GM23338 (cell line): ENCODE measurements at regions not wholly inside any gene's neighbourhood (a gene's known extent, or its start where the extent isn't known, plus 50 kb on each side); places are given as distances from the start of the nearest gene placed in this dataset.

Experiments
- ATAC-seq: fragments of 200-7000 bp; cut with Tn5 transposase; 3 replicates; pipeline ENCODE4 v1.9.1; 2020
- DNase-seq: peaks from one replicate; pipeline ENCODE4 v3.0.0-alpha.2; 2015; ENCODE audit warnings: low spot score
- H2AFZ ChIP-seq: fragments of 200-600 bp; sonication (generic); 2 replicates; pipeline ENCODE4 v1.8.0; 2016; ENCODE audit warnings: antibody characterized with exemption, mild to moderate bottlenecking, moderate library complexity
- H3F3A ChIP-seq: fragments of 200-600 bp; sonication (generic); replicated peaks from 2 replicates; pipeline ENCODE4 v1.8.0; 2017; ENCODE audit warnings: antibody characterized with exemption, mixed run types, low read depth
- H3K27ac ChIP-seq: fragments of 200-600 bp; sonication (generic); 2 replicates; pipeline ENCODE4 v1.6.1; 2016; ENCODE audit warnings: low read depth
- H3K27me3 ChIP-seq: fragments of 200-600 bp; sonication (generic); 2 replicates; pipeline ENCODE4 v1.8.0; 2016; ENCODE audit warnings: mild to moderate bottlenecking, mixed run types, moderate library complexity; ENCODE audit not compliant: insufficient read depth
- H3K36me3 ChIP-seq: fragments of 200-600 bp; sonication (generic); 2 replicates; pipeline ENCODE4 v1.8.0; 2016; ENCODE audit warnings: mild to moderate bottlenecking; ENCODE audit not compliant: insufficient read depth
- H3K4me1 ChIP-seq: fragments of 200-600 bp; sonication (generic); 2 replicates; pipeline ENCODE4 v1.8.0; 2016; ENCODE audit warnings: mild to moderate bottlenecking, moderate library complexity; ENCODE audit not compliant: insufficient read depth
- H3K4me2 ChIP-seq: fragments of 200-600 bp; sonication (generic); 2 replicates; pipeline ENCODE4 v1.7.1; 2017; ENCODE audit warnings: mixed run types
- H3K4me3 ChIP-seq: fragments of 200-600 bp; sonication (generic); 2 replicates; pipeline ENCODE4 v1.6.1; 2016; ENCODE audit warnings: mixed run types
- H3K79me2 ChIP-seq: fragments of 200-600 bp; sonication (generic); replicated peaks from 2 replicates; pipeline ENCODE4 v1.8.0; 2017; ENCODE audit warnings: mild to moderate bottlenecking; ENCODE audit not compliant: insufficient read depth
- H3K9me2 ChIP-seq: fragments of 200-600 bp; sonication (generic); 2 replicates; pipeline ENCODE4 v1.8.0; 2017; ENCODE audit not compliant: insufficient read depth
- H4K20me1 ChIP-seq: fragments of 200-600 bp; sonication (generic); replicated peaks from 2 replicates; pipeline ENCODE4 v1.8.0; 2017; ENCODE audit warnings: mild to moderate bottlenecking; ENCODE audit not compliant: insufficient read depth
- H3K27ac Mint-ChIP-seq: 2 replicates; pipeline ENCODE4 v1.8.0; 2020; ENCODE audit warnings: inconsistent platforms, mild to moderate bottlenecking, moderate library complexity, mixed read lengths
- H3K27me3 Mint-ChIP-seq: 3 replicates; pipeline ENCODE4 v1.8.0; 2022; ENCODE audit warnings: low read depth, mild to moderate bottlenecking, moderate library complexity, mixed read lengths, inconsistent platforms; ENCODE audit not compliant: insufficient read depth, poor library complexity
- H3K36me3 Mint-ChIP-seq: 3 replicates; pipeline ENCODE4 v1.8.0; 2021; ENCODE audit warnings: low read depth, mild to moderate bottlenecking, inconsistent platforms, moderate library complexity, mixed read lengths
- H3K4me1 Mint-ChIP-seq: 3 replicates; pipeline ENCODE4 v1.8.0; 2020; ENCODE audit warnings: mild to moderate bottlenecking, inconsistent platforms, mixed read lengths
- H3K4me3 Mint-ChIP-seq: 3 replicates; pipeline ENCODE4 v1.8.0; 2021; ENCODE audit warnings: moderate library complexity, mild to moderate bottlenecking, inconsistent platforms, mixed read lengths
- H3K9me3 Mint-ChIP-seq: 3 replicates; pipeline ENCODE4 v1.8.0; 2020; ENCODE audit warnings: moderate library complexity, mild to moderate bottlenecking, inconsistent platforms, mixed read lengths
- CREB1 ChIP-seq: fragments of 250-450 bp; sonication (Bioruptor Pico); IDR thresholded peaks from 2 replicates; pipeline ENCODE4 v1.5.0; 2020; ENCODE audit warnings: low read depth, mild to moderate bottlenecking, moderate library complexity
- CTCF ChIP-seq, 2 experiments: fragments of 200-600 bp in 1 of 2; sonication (generic) in 1 of 2; conservative IDR thresholded peaks; 2 replicates each; pipeline versions ENCODE4 v1.5.1 to v1.6.1; 2016 to 2017; ENCODE audit warnings: antibody characterized with exemption in 2 of 2, low read depth in 2 of 2, mild to moderate bottlenecking in 2 of 2, moderate library complexity in 1 of 2
- ETS1 ChIP-seq: IDR thresholded peaks from 2 replicates; pipeline ENCODE4 v1.6.1; 2016; ENCODE audit warnings: antibody characterized with exemption
- EZH2 ChIP-seq: fragments of 200-600 bp; sonication (generic); IDR thresholded peaks from one replicate; pipeline ENCODE4 v1.8.0; 2017; ENCODE audit warnings: antibody characterized with exemption, mild to moderate bottlenecking, low read depth; ENCODE audit not compliant: unreplicated experiment
- EZH2phosphoT487 ChIP-seq: fragments of 200-600 bp; sonication (generic); IDR thresholded peaks from one replicate; pipeline ENCODE4 v1.8.1; 2018; ENCODE audit warnings: antibody characterized with exemption; ENCODE audit not compliant: unreplicated experiment
- JUNB ChIP-seq: IDR thresholded peaks from one replicate; pipeline ENCODE4 v1.6.1; 2016; ENCODE audit warnings: antibody characterized with exemption; ENCODE audit not compliant: unreplicated experiment
- NANOG ChIP-seq: IDR thresholded peaks from 2 replicates; pipeline ENCODE4 v1.6.1; 2016; ENCODE audit warnings: antibody characterized with exemption, borderline replicate concordance
- POLR2AphosphoS5 ChIP-seq: IDR thresholded peaks from 2 replicates; pipeline ENCODE4 v1.6.1; 2016; ENCODE audit warnings: antibody characterized with exemption, low read depth
- REST ChIP-seq: IDR thresholded peaks from one replicate; pipeline ENCODE4 v1.6.1; 2018; ENCODE audit warnings: antibody characterized with exemption; ENCODE audit not compliant: unreplicated experiment
- STAT1 ChIP-seq: IDR thresholded peaks from one replicate; pipeline ENCODE4 v1.6.1; 2016; ENCODE audit warnings: antibody characterized with exemption; ENCODE audit not compliant: unreplicated experiment
- ZNF114 ChIP-seq: fragments of 250-450 bp; sonication (Bioruptor Pico); IDR thresholded peaks from 2 replicates; pipeline ENCODE4 v1.5.0; 2020; ENCODE audit warnings: mild to moderate bottlenecking, moderate library complexity
- ZNF331 ChIP-seq: fragments of 250-450 bp; sonication (Bioruptor Pico); IDR thresholded peaks from 2 replicates; pipeline ENCODE4 v1.5.0; 2020; ENCODE audit warnings: low read depth, mild to moderate bottlenecking, moderate library complexity
- ZNF462 ChIP-seq: fragments of 250-450 bp; sonication (Bioruptor Pico); IDR thresholded peaks from 2 replicates; pipeline ENCODE4 v1.5.0; 2020; ENCODE audit warnings: mild to moderate bottlenecking, moderate library complexity

GRCh38 chr2:83972128-83972527, 487.0 kb downstream of the SUCLG1 start (continued):
- TF ChIP-seq ETS1 = no peak

- no peak overlapping the region; the same call in 2 of the 3 replicates for H3K4me3 Mint-ChIP-seq
- H2AFZ ChIP-seq = no peak overlapping the region; the same call in 1 of the 2 replicates
- H3K4me1 ChIP-seq = peaks cover 29% of the 10 kb centered on the region
- H3K36me3 Mint-ChIP-seq = peaks cover 16% of the 10 kb centered on the region
- no peaks in the 10 kb centered on the region for H4K20me1 ChIP-seq
- peak overlapping the region; percentile 88; the same call in 1 of the 2 replicates for H3K27ac Mint-ChIP-seq
- H3K9me3 Mint-ChIP-seq = peaks cover 22% of the 10 kb centered on the region
- no peak for ATAC-seq
- peak overlapping the region; percentile 40 for H3K4me2 ChIP-seq
- no peaks in the 10 kb centered on the region for H3F3A ChIP-seq
- no peaks in the 10 kb centered on the region for H3K79me2 ChIP-seq
- no peak overlapping the region for H3K27ac ChIP-seq
- no peaks in the 10 kb centered on the region; the same call in 1 of the 2 replicates for H3K36me3 ChIP-seq
- DNase-seq = no peak
- H3K4me3 ChIP-seq = no peak overlapping the region; the same call in 1 of the 2 replicates
- H3K9me2 ChIP-seq = peaks cover 6% of the 10 kb centered on the region; the same call in 1 of the 2 replicates
- H3K4me1 Mint-ChIP-seq = peaks cover 22% of the 10 kb centered on the region
- H3K27me3 Mint-ChIP-seq = peaks cover 3% of the 10 kb centered on the region
- no peaks in the 10 kb centered on the region for H3K27me3 ChIP-seq
- TF ChIP-seq STAT1 (no peak), EZH2phosphoT487 (no peak), ZNF462 (CRISPR knock-in tag) (no peak), ZNF331 (no peak), JUNB (no peak), CREB1 (no peak), REST (no peak), EZH2 (no peak), POLR2AphosphoS5 (no peak), CTCF (conservative IDR thresholded peaks at IDR 0.05; ENCODE audit: low read depth in 2 of 2) (no peak), NANOG (no peak), ZNF114 (CRISPR knock-in tag) (no peak)
These were observed 487.5 kb downstream of the SUCLG1 start for GRCh38 chr2:83971547-83971946.
